HG02981 (cell line): ENCODE measurements at regions not wholly inside any gene's neighbourhood (a gene's known extent, or its start where the extent isn't known, plus 50 kb on each side); places are given as distances from the start of the nearest gene placed in this dataset.
"Not testable (repeated sequence)": the region's sequence is repeated elsewhere in the genome, so short reads cannot be mapped to it uniquely, and the experiment has no call there.

Source experiments
- ATAC-seq: cut with Tn5 transposase; IDR thresholded peaks from one replicate; pipeline ENCODE4 v1.9.1; 2021; ENCODE audit warnings: mild to moderate bottlenecking, moderate library complexity; ENCODE audit not compliant: unreplicated experiment

DNA sequence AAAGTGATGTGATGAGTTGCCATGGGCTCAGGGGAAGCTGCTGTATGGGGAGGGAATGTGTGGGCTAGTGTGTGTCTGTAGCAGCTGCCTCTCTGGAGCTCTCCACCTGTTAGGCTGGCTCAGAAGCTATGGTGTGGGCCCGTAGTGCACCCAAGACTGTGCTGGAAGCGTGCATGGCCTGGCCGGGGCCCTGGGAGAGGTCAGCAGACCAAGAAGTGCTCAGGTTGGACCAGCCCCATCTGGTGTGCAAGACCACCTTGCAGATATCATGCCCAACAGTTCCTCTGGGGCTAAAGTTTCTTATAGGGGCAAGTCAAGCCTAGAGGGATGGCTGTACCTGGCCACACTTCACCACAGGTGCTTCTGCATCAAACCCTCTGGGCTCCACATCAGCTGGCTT lies 274.4 kb upstream of the CCDC179 start:
- no peak for ATAC-seq

GRCh38 chr11:23138761-23139160 lies 278.5 kb upstream of the CCDC179 start:
- ATAC-seq, result no peak

DNA sequence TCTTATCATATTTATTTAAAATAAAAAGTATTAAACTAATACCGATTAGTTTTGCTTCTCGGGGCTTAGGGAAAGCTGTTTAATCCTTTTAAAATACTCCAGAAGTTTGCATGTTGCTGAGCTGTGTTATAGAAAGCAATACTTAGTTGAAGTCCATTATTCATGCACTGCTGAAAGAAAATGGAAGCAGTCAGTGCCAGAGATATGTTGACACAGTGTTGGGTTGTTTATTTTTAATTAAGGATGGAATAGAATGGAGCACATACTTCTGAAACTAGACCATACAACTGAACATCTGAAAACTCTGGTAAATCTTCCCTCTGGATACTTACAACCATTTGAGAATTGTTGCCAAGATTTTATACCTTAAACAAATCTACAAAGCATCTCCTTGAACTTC lies 282.7 kb upstream of the CCDC179 start:
- no peak for ATAC-seq

- no peak for ATAC-seq
Measured at GRCh38 chr11:23151819-23152218, 291.5 kb upstream of the CCDC179 start.

GRCh38 chr11:23155503-23155902 lies 295.2 kb upstream of the CCDC179 start:
- no peak for ATAC-seq

DNA sequence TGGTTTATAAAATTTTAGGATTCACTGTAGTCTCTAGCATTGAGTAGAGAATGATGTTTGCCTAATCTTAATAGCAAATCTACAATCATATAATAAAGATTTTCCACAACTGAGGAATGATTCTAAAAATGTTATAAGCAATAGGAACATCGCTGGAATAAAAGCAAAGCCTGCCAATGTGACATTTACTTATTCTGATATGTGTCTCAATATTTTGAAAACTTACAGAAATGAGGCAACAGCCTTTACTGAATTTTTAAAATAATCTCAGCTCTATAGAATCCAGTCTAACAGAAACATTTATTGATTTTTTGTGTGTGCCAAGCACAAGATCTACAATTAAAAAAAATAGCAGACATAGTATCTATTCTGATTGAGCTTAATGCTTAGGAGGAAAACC lies 303.7 kb upstream of the CCDC179 start:
- no peak for ATAC-seq

GRCh38 chr11:23166376-23166775 lies 306.1 kb upstream of the CCDC179 start:
- no peak for ATAC-seq

DNA sequence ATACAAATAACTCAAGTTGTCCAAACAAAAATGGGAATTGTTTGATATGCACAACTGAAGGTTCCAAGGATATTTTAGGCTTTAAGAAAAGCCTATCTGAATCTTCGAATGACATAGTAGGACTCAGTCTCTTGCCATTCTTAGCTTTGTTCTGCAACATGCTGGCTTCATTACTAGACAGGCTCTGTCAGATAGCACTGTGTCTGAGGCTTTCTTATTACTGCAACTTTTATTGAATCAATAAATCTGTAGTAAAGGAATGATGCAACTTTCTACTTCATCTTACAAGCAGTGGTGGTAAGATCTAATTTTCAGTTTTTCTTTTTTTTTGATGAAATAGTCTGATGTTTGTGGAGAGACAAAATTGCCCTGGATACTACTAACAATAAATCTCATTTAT lies 319.3 kb upstream of the CCDC179 start:
- ATAC-seq, result no peak

- ATAC-seq, result no peak
Measured at GRCh38 chr11:23181022-23181807, 320.9 kb upstream of the CCDC179 start.

GRCh38 chr11:23192256-23192655 lies 332.0 kb upstream of the CCDC179 start:
- no peak for ATAC-seq

GRCh38 chr11:23201936-23202522 lies 341.8 kb upstream of the CCDC179 start:
- ATAC-seq, result no peak

DNA sequence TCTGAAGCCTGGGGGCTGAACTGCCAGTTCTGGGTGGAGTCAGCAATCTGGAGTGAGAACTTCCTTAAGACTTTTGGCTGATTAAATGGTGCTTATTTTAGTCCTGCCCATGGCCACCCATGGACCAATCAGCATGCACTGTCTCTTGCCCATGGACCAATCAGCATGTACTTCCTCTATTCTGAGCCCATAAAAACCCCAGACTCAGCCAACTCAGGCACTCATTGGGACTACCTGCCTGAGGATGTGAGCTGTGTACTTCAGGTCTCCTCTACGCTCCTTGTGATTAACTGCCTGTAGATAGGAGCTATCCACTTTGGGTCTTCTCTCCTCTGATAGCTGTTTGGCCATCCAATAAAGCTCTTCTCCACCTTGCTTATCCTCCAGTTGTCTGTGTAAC lies 342.3 kb upstream of the CCDC179 start:
- no peak for ATAC-seq

DNA sequence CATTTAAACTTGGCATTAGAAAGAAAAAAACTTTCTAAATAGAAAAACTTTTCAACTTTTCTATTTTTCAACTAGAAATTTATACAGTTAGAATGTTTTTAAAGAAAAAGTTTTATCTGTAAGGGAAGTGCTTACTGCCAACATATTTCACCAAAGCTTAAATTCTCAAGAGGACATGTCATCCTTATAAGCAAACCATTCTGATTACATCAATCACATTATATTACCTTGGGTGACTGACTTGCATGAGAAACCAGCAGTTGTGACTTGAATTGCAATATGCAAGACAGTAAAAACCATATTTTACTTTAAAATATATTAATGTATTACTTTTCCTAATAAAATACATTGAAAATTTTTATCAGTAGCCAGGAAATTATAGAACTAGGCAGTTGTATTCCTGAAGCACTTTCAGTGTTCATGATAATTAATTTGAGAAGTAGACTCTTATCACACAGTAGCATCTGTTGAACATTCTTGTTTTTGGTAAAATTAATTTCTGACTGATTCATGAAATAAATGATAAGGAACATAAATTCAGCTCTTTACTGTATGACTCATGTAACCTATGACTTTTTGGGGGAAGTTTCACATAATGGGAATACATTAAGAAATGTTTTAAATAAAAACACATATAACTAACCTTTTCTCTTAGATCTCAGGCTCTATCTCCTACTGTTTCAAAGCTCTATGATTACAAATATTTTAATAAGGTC lies 345.0 kb upstream of the CCDC179 start:
- no peak for ATAC-seq

DNA sequence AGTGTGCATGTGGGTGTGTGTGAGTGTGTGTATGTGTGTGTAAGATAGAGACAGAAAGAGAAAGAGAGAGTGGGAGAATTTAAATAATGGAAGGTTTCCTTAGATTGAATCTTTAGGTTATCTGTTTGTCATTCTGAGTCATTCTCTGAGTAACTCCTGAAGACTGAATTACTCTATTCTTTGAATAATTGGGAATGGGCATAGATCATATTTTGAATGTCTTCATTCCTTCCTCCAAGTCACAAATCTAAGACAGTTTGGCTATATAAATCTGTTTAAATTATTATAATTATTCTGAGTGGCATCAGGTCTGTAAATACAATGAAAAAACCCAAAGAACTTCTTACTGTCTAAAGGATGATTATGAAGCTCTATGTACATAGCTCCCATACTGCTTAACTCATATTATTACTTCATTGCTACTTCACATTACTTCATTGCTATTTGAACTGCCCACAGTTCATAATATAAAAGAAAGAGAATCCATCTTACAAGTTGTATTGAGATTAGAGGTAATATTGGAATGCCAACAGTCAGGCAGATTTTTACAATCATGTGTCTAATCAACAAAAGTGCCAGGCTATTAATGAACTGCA lies 346.6 kb upstream of the CCDC179 start:
- no peak for ATAC-seq

DNA sequence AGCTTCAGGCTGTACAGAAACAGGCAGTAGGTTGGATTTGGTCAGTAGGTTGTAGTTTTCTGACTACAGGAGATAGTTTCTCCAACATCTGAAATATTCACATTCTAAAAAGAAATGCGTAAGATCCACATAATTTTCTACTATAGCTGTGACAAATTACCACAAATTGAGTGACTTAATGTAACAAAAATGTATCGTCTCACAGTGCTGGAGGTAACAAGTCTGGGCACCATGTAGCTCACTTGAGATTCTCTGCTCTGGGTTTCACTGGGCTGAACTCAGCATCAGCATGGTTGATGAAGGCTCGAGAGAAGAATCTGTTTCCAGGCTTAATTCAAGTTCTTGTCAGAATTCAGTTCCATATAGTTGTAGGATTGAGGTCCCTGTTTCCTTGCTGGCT lies 350.9 kb upstream of the CCDC179 start:
- ATAC-seq, result no peak

DNA sequence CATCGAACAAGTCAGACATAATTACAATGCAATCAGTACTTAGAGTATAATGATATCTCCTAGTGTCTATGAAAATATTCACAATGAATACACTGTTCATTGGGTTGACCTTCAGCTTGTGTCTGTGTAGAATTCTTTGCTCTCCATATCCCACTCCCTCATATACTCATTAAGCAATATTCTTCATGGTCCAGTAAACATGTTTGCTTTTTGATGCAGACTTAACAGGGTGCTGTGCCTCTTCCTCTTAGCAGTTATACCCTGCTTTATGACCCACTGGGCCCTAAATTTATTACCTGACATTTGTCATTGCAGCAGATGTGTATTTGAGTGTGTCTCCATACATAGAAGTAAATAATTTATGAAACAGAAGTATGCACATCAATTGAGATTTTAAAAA lies 352.5 kb upstream of the CCDC179 start:
- no peak for ATAC-seq

DNA sequence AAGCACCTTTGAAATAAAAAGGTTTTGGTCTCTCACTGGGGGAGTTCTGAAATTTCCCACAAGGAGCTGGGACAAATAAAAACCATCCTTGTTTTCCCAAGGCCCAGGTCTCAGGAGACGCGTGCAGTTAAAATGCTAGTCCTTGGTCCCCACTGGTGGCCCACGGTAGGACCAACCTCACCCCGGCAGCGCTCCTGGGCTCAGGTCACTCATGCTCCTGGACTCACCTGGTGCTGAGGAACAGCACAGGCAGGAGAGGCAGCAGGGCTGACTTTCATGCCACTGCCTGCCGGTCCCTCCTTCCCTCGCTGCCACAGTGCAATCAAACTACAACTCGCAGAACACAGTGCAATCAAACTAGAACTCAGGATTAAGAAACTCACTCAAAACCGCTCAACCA lies 356.8 kb upstream of the CCDC179 start:
- ATAC-seq, result no peak

- not testable (repeated sequence) for ATAC-seq
Measured at GRCh38 chr11:23220086-23220485, 359.8 kb upstream of the CCDC179 start.

DNA sequence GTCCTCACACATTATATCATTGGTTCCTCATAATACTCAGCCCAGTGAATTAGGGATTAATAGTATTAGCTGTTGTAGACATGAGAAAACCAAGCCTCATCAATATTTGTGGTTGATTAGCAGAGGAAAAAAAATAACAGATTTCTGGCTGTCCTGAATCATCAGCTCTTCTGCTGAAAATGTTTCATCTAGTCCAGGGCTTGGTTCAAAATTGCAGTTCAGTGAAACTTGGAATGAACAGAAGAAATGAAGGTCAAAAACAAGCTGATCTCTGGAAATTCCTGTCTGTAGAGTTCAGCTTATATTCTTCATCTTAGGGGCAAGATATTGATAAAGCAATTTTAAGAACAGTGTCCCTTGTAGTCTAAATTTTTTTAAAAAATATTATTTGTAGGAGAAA lies 361.1 kb upstream of the CCDC179 start:
- ATAC-seq, result no peak

DNA sequence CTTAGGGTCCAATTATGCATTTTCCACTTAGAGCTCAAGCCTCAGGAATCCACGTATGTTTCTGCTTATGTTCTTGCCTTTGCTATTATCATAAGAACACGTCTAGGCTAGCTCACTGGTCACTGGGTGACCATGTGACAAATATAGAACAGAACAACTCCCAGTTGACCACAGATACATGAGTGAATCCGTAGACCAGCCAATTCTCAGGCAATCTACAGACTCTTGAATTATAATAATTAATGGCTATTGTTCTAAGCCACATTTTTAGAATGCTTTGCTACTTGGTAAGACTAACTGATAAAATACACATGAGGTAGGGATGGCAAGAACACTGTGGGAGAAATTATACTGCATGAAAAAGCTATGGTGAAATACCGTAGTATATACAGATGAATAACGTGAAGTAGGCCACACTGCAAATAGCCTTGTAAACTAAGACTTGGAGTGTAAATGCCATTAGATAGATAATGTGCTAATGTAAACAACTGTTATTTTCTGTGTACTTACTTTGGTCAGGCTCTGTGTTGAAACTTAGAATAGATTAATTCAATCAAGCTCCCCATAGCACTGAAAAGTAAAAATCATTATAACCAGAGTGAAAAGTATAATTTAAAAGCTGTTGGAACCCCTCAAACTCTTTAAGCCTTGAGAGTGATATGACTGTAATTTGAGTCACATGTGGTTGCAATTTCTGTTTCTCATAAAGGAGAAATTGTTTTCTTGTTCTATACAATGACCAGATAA lies 366.2 kb upstream of the CCDC179 start:
- no peak for ATAC-seq

GRCh38 chr11:23227078-23227445 lies 366.8 kb upstream of the CCDC179 start:
- no peak for ATAC-seq
